ENCODE measurements at regions not wholly inside any gene's neighbourhood (a gene's known extent, or its start where the extent isn't known, plus 50 kb on each side); places are given as distances from the start of the nearest gene placed in this dataset.

DNA sequence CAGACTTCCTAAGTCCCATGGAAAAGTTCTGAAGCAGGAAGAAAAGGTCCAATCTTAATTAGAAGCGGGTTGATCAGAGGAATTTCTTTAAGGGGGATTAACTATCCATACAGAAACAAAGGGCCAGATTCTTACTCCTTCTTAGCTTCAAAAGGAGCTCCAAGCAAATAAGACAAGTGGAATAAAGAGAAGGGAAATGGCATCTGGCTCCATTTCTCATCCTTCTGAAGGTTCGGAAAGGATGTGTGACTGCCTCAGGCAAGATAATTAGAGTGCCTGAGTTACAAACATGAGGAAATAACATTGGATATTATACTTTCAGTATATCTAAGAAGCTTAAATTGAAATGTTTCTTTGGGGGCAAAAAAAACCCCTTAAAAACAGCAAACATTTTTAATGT lies 88.1 kb upstream of the ADAMTS19 start:
- Histone ChIP-seq H3K79me2 (ENCODE audit: insufficient read depth, low read length) (no peaks in the 10 kb centered on the region), H3K4me2 (ENCODE audit: low read length) (no peak overlapping the region), H3K9me3 (ENCODE audit: control insufficient read depth in 1 of 2, insufficient read depth in 1 of 2, low read depth in 1 of 2, low read length in 2 of 2) (no peaks in the 10 kb centered on the region), H3K36me3 (ENCODE audit: control insufficient read depth in 1 of 2, insufficient read depth in 2 of 2, low read length in 2 of 2) (no peaks in the 10 kb centered on the region), H4K20me1 (ENCODE audit: insufficient read depth) (no peaks in the 10 kb centered on the region), H3K4me1 (ENCODE audit: control insufficient read depth in 1 of 2, insufficient read depth in 2 of 2, low read length in 2 of 2) (no peaks in the 10 kb centered on the region), H3K9ac (ENCODE audit: low read length) (no peak overlapping the region), H3K27ac (ENCODE audit: low read depth, low read length) (no peak overlapping the region), H3K9me2 (ENCODE audit: insufficient read depth) (no peaks in the 10 kb centered on the region), H3K27me3 (ENCODE audit: insufficient read depth, low read length) (no peaks in the 10 kb centered on the region), H3K4me3 (replicated peaks in 1 of 2; ENCODE audit: low read depth in 1 of 2, low read length in 2 of 2) (no peak overlapping the region), H2AFZ (ENCODE audit: low read depth, low read length, poor library complexity, severe bottlenecking) (no peak overlapping the region)
- intact Hi-C loops (cut with micrococcal nuclease) = no loop called here
- POLR2A ChIA-PET = no interaction called here
- TF ChIP-seq RAD21 (IDR thresholded peaks at IDR 0.05; ENCODE audit: low read depth) (no peak), POLR2A (IDR thresholded peaks at IDR 0.05; ENCODE audit: borderline replicate concordance, extremely low read depth, insufficient read depth, insufficient read length) (no peak), CEBPB (IDR thresholded peaks at IDR 0.05; ENCODE audit: low read depth) (no peak), ELF1 (IDR thresholded peaks at IDR 0.05; ENCODE audit: borderline replicate concordance, low read depth) (no peak), SRF (IDR thresholded peaks at IDR 0.05; ENCODE audit: low read depth) (no peak), POLR2AphosphoS5 (IDR thresholded peaks at IDR 0.05; ENCODE audit: low read depth, low read length) (no peak), SIN3A (IDR thresholded peaks at IDR 0.05; ENCODE audit: low read depth) (no peak), EZH2 (IDR thresholded peaks at IDR 0.05) (no peak), EZH2phosphoT487 (IDR thresholded peaks at IDR 0.05; ENCODE audit: borderline replicate concordance) (no peak), SP1 (IDR thresholded peaks at IDR 0.05; ENCODE audit: low read depth) (no peak), ZFX (IDR thresholded peaks at IDR 0.05) (no peak), JUND (IDR thresholded peaks at IDR 0.05) (no peak), YY1 (IDR thresholded peaks at IDR 0.05; ENCODE audit: extremely low read depth, insufficient replicate concordance, low read depth, low read length) (no peak)
- CTCF ChIA-PET = no interaction called here
- RAD21 ChIA-PET (ENCODE audit: low non-redundant PET in 1 of 2, low total read pairs in 2 of 2, uncharacterized antibody in 2 of 2, unreplicated experiment in 2 of 2) = no interaction called here
- ATAC-seq (no peak), DNase-seq (ENCODE audit: low read depth, low spot score) (no peak)
- BruUV-seq (replicated peaks) = no TSS peak

DNA sequence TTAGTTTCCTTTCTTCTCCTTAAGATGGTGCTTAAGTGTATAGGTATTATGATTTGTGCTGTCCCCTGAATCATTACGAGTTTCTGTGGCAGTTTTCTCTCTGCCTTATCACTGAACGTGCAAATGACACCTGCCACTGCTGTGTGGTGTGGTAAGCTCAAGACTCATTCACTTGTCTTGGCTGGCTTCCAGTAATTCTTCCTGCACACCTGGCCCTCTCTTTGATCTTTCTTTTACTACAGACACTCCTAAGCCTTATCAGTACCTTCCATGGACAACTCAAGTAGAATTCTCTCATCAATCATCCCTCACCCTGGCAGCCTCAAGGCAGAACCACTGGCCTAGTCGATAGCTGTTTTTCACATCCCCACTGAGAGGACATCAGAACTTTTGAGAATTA lies 82.6 kb upstream of the ADAMTS19 start:
- TF ChIP-seq EZH2phosphoT487 (IDR thresholded peaks at IDR 0.05; ENCODE audit: borderline replicate concordance) = no peak
- peak; percentile 92 for TF ChIP-seq TCF7L2 (IDR thresholded peaks at IDR 0.05; ENCODE audit: borderline replicate concordance, extremely low read depth, insufficient read depth, insufficient read length)
- Histone ChIP-seq H3K79me2 (ENCODE audit: insufficient read depth, low read length) (no peaks in the 10 kb centered on the region), H3K27me3 (ENCODE audit: insufficient read depth, low read length) (no peaks in the 10 kb centered on the region), H3K9me3 (ENCODE audit: control insufficient read depth in 1 of 2, insufficient read depth in 1 of 2, low read depth in 1 of 2, low read length in 2 of 2) (no peaks in the 10 kb centered on the region), H3K9me2 (ENCODE audit: insufficient read depth) (no peaks in the 10 kb centered on the region), H3K36me3 (ENCODE audit: control insufficient read depth in 1 of 2, insufficient read depth in 2 of 2, low read length in 2 of 2) (no peaks in the 10 kb centered on the region), H3K9ac (ENCODE audit: low read length) (no peak overlapping the region), H4K20me1 (ENCODE audit: insufficient read depth) (no peaks in the 10 kb centered on the region), H3K4me3 (replicated peaks in 1 of 2; ENCODE audit: low read depth in 1 of 2, low read length in 2 of 2) (no peak overlapping the region), H3K4me1 (ENCODE audit: control insufficient read depth in 1 of 2, insufficient read depth in 2 of 2, low read length in 2 of 2) (no peaks in the 10 kb centered on the region; a peak in 1 of 4 replicates), H3K4me2 (ENCODE audit: low read length) (no peak overlapping the region), H3K27ac (ENCODE audit: low read depth, low read length) (no peak overlapping the region), H2AFZ (ENCODE audit: low read depth, low read length, poor library complexity, severe bottlenecking) (no peak overlapping the region)
- POLR2A ChIA-PET = no interaction called here
- DNase-seq (ENCODE audit: low read depth, low spot score) (no peak), ATAC-seq (no peak)
- BruUV-seq (replicated peaks) = no TSS peak
- CTCF ChIA-PET = no interaction called here
- RAD21 ChIA-PET (ENCODE audit: low non-redundant PET in 1 of 2, low total read pairs in 2 of 2, uncharacterized antibody in 2 of 2, unreplicated experiment in 2 of 2) = no interaction called here
- intact Hi-C loops (cut with micrococcal nuclease) = no loop called here
